ENCODE measurements at regions not wholly inside any gene's neighbourhood (a gene's known extent, or its start where the extent isn't known, plus 50 kb on each side); places are given as distances from the start of the nearest gene placed in this dataset.

- TF ChIP-seq CTCF (IDR thresholded peaks at IDR 0.05; ENCODE audit: low read length) (no peak), EZH2 (IDR thresholded peaks at IDR 0.05; ENCODE audit: borderline replicate concordance, low read length) (no peak)
These were observed 866.3 kb upstream of the WWC1 start for GRCh38 chr5:167425161-167425560.
